WTC11 (cell line): ENCODE measurements at regions not wholly inside any gene's neighbourhood (a gene's known extent, or its start where the extent isn't known, plus 50 kb on each side); places are given as distances from the start of the nearest gene placed in this dataset.

Experiments used
- ATAC-seq: fragments of 200-7000 bp; cut with Tn5 transposase; 2 replicates; pipeline ENCODE4 v1.10.0; 2021; ENCODE audit warnings: mild to moderate bottlenecking, moderate library complexity
- CTCF ChIA-PET: fragments of 300-600 bp; sonication (Branson Sonifier 250); formaldehyde crosslinking; loops from one replicate; lab custom pipeline; 2021; ENCODE audit warnings: antibody characterized with exemption; lab: Charles Lee
- POLR2A ChIA-PET: fragments of 350-600 bp; sonication (Branson Sonifier 250); formaldehyde crosslinking; loops from one replicate; lab custom pipeline; 2021; ENCODE audit warnings: antibody characterized with exemption; lab: Charles Lee
- DNase-seq: peaks from one replicate; pipeline ENCODE4 v3.0.0; 2021; ENCODE audit warnings: low spot score
- H3K27ac Mint-ChIP-seq: 2 replicates; pipeline ENCODE4 v1.8.0; 2021; ENCODE audit warnings: mixed read lengths
- H3K27me3 Mint-ChIP-seq: 2 replicates; pipeline ENCODE4 v1.8.0; 2021; ENCODE audit warnings: low read depth, mild to moderate bottlenecking, moderate library complexity, mixed read lengths
- H3K36me3 Mint-ChIP-seq: 2 replicates; pipeline ENCODE4 v1.8.0; 2021; ENCODE audit warnings: mixed read lengths
- H3K4me1 Mint-ChIP-seq: 2 replicates; pipeline ENCODE4 v1.8.0; 2022; ENCODE audit warnings: mixed read lengths
- H3K4me3 Mint-ChIP-seq: 2 replicates; pipeline ENCODE4 v1.8.0; 2021; ENCODE audit warnings: mild to moderate bottlenecking, moderate library complexity, mixed read lengths
- H3K9me3 Mint-ChIP-seq: 2 replicates; pipeline ENCODE4 v1.8.0; 2021; ENCODE audit warnings: mixed read lengths
- AFF4 ChIP-seq: sonication (generic); formaldehyde crosslinking; IDR thresholded peaks from 2 replicates; pipeline ENCODE4 v1.8.1; 2023; ENCODE audit warnings: mild to moderate bottlenecking, missing genetic modification reagents, borderline replicate concordance
- ATF3 ChIP-seq: sonication (generic); formaldehyde crosslinking; conservative IDR thresholded peaks from 2 replicates; pipeline ENCODE4 v1.8.1; 2022; ENCODE audit warnings: mild to moderate bottlenecking, missing genetic modification reagents
- CREB1 ChIP-seq: sonication (generic); formaldehyde crosslinking; IDR thresholded peaks from 2 replicates; pipeline ENCODE4 v1.8.0; 2023; ENCODE audit warnings: mild to moderate bottlenecking, missing genetic modification reagents
- CREM ChIP-seq: sonication (generic); formaldehyde crosslinking; IDR thresholded peaks from 2 replicates; pipeline ENCODE4 v1.8.1; 2022; ENCODE audit warnings: mild to moderate bottlenecking, missing genetic modification reagents, moderate library complexity
- E2F5 ChIP-seq: sonication (generic); formaldehyde crosslinking; IDR thresholded peaks from 2 replicates; pipeline ENCODE4 v1.8.1; 2022; ENCODE audit warnings: mild to moderate bottlenecking, moderate library complexity, missing genetic modification reagents
- EMX1 ChIP-seq: fragments of 250-450 bp; sonication (Bioruptor Pico); IDR thresholded peaks from 2 replicates; pipeline ENCODE4 v1.8.0; 2021; ENCODE audit warnings: mild to moderate bottlenecking
- ETV6 ChIP-seq: sonication (generic); formaldehyde crosslinking; IDR thresholded peaks from 2 replicates; pipeline ENCODE4 v1.8.1; 2022; ENCODE audit warnings: mild to moderate bottlenecking, missing genetic modification reagents
- GABPB1 ChIP-seq: sonication (generic); formaldehyde crosslinking; IDR thresholded peaks from 2 replicates; pipeline ENCODE4 v1.8.1; 2023; ENCODE audit warnings: mild to moderate bottlenecking, missing genetic modification reagents
- GRHL2 ChIP-seq: fragments of 250-450 bp; sonication (Bioruptor Pico); IDR thresholded peaks from 2 replicates; pipeline ENCODE4 v1.8.0; 2022; ENCODE audit warnings: mild to moderate bottlenecking, moderate library complexity; ENCODE audit not compliant: insufficient replicate concordance, severe bottlenecking
- GTF2I ChIP-seq: fragments of 250-450 bp; sonication (Bioruptor Pico); conservative IDR thresholded peaks from 2 replicates; pipeline ENCODE4 v1.4.0; 2021; ENCODE audit warnings: mild to moderate bottlenecking
- KAT7 ChIP-seq: sonication (generic); formaldehyde crosslinking; IDR thresholded peaks from 2 replicates; pipeline ENCODE4 v1.8.1; 2023; ENCODE audit warnings: missing genetic modification reagents, mild to moderate bottlenecking, borderline replicate concordance
- SP1 ChIP-seq: sonication (generic); formaldehyde crosslinking; conservative IDR thresholded peaks from 2 replicates; pipeline ENCODE4 v1.8.1; 2022; ENCODE audit warnings: missing genetic modification reagents
- ZBTB21 ChIP-seq: sonication (generic); formaldehyde crosslinking; IDR thresholded peaks from 2 replicates; pipeline ENCODE4 v1.8.1; 2023; ENCODE audit warnings: mild to moderate bottlenecking, missing genetic modification reagents, borderline replicate concordance
- ZNF219 ChIP-seq: sonication (generic); formaldehyde crosslinking; IDR thresholded peaks from 2 replicates; pipeline ENCODE4 v1.8.0; 2023; ENCODE audit warnings: missing genetic modification reagents, mild to moderate bottlenecking, borderline replicate concordance
- ZNF512 ChIP-seq: sonication (generic); formaldehyde crosslinking; IDR thresholded peaks from 2 replicates; pipeline ENCODE4 v1.8.1; 2022; ENCODE audit warnings: missing genetic modification reagents, borderline replicate concordance
- ZNF532 ChIP-seq: fragments of 250-450 bp; sonication (Bioruptor Pico); IDR thresholded peaks from 2 replicates; pipeline ENCODE4 v1.9.0; 2021; ENCODE audit warnings: mild to moderate bottlenecking, borderline replicate concordance

GRCh38 chr2:120550282-120550681 lies 185.4 kb upstream of the GLI2 start:
- no peaks in the 10 kb centered on the region for H3K9me3 Mint-ChIP-seq
- H3K27ac Mint-ChIP-seq, result no peak overlapping the region
- no peak overlapping the region for H3K4me3 Mint-ChIP-seq
- CTCF ChIA-PET, result interaction anchor here (0.9 kb wide), 1 partner anchor 29 kb away, joined by 3 read pairs; no protein-coding TSS in a partner anchor
- no peaks in the 10 kb centered on the region for H3K36me3 Mint-ChIP-seq
- H3K27me3 Mint-ChIP-seq, result peaks cover 49% of the 10 kb centered on the region
- ATAC-seq, result no peak
- DNase-seq, result no peak
- H3K4me1 Mint-ChIP-seq, result peaks cover 12% of the 10 kb centered on the region
- POLR2A ChIA-PET, result no interaction called here
- TF ChIP-seq ATF3 (CRISPR knock-in tag) (no peak), CREB1 (CRISPR knock-in tag) (no peak), CREM (CRISPR knock-in tag) (no peak), SP1 (CRISPR knock-in tag) (no peak), ZNF532 (CRISPR knock-in tag) (no peak), GTF2I (CRISPR knock-in tag) (no peak), GRHL2 (no peak), EMX1 (CRISPR knock-in tag) (no peak), ZBTB21 (CRISPR knock-in tag) (no peak), ZNF219 (CRISPR knock-in tag) (no peak), GABPB1 (CRISPR knock-in tag) (no peak), E2F5 (CRISPR knock-in tag) (no peak), ZNF512 (CRISPR knock-in tag) (no peak), ETV6 (no peak), AFF4 (CRISPR knock-in tag) (no peak), KAT7 (CRISPR knock-in tag) (no peak)
